ENCODE measurements at regions not wholly inside any gene's neighbourhood (a gene's known extent, or its start where the extent isn't known, plus 50 kb on each side); places are given as distances from the start of the nearest gene placed in this dataset.
"Not testable (repeated sequence)": the region's sequence is repeated elsewhere in the genome, so short reads cannot be mapped to it uniquely, and the experiment has no call there.

DNA sequence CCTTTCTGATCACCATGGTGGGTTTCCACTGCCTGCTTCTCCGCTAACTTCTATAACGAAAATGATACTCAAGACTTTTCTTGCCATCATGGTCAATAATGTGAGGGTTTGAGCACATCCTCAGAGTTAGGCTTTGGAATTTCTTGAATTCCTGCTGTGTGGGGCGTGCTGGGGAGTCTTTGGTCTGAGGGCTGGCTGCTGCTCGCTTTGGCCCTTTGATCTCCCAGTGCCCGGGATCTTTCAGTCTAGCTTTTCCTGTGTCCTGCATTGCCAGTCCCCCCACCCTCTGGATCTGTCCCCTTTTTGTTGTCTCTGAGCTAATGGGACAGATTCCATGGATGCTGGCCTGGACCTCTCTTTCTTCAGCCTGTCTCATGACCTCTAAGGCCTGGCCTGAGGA is 182.6 kb downstream of the NPIPA7 start:
- not testable (repeated sequence) for H3K27me3 ChIP-seq (ENCODE audit: control insufficient read depth, insufficient read depth, low read length); H3K4me3 ChIP-seq (ENCODE audit: low read length); H3K4me1 ChIP-seq (ENCODE audit: control insufficient read depth, insufficient read depth, low read length); H3K27ac ChIP-seq (ENCODE audit: low read length); H3K9me3 ChIP-seq (ENCODE audit: control insufficient read depth, low read depth, low read length); H3K36me3 ChIP-seq (ENCODE audit: control insufficient read depth, insufficient read depth, low read length); DNase-seq
- 8% methylated on average over 2 of the region's 5 CpGs for WGBS (ENCODE audit: insufficient coverage, low lambda C conversion rate)

DNA sequence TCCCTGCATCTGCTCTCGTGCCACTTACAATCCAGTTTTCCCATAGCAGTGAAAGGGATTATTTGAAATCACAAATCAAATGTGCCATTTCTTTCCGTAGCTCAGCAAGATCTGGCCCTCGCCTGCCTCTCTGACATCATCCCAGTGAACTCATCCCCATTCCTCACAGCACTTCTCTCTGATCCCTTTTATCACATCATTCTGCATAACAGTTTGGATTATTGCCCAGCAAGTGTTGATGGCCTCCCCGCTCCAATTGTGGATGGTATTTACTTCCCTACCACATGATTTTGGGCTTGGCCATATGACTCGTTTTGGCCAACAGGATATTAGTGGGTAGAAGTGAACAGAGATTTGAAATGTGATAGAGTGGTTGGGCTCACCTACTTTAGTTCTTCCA is 185.0 kb downstream of the NPIPA7 start:
- not testable (repeated sequence) for H3K4me3 ChIP-seq (ENCODE audit: low read length); H3K36me3 ChIP-seq (ENCODE audit: control insufficient read depth, insufficient read depth, low read length); H3K4me1 ChIP-seq (ENCODE audit: control insufficient read depth, insufficient read depth, low read length); H3K27ac ChIP-seq (ENCODE audit: low read length); H3K9me3 ChIP-seq (ENCODE audit: control insufficient read depth, low read depth, low read length); DNase-seq; H3K27me3 ChIP-seq (ENCODE audit: control insufficient read depth, insufficient read depth, low read length)
- no CpG with 5 or more reads among the region's 5 CpGs for WGBS (ENCODE audit: insufficient coverage, low lambda C conversion rate)

DNA sequence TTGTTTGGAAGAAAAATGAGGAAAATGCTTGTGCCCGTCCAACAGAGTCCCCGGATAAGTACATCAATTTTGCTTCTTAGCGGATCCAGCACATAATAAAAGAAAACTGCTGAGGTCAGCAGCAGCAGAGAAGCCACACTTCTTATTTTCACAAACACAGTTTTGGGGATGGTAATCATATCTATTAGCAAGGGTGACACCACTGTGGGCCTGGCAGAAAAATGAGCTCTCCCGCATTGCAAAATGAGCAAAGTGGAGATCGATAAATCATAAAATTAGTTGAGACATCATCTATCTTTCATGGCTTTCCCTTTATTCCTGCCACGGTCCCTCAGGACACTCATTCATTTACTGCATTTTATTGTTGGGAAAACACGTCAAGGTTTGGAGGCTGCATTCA is 186.4 kb downstream of the NPIPA7 start:
- H3K27me3 ChIP-seq (ENCODE audit: control insufficient read depth, insufficient read depth, low read length); DNase-seq; H3K27ac ChIP-seq (ENCODE audit: low read length); H3K36me3 ChIP-seq (ENCODE audit: control insufficient read depth, insufficient read depth, low read length); H3K9me3 ChIP-seq (ENCODE audit: control insufficient read depth, low read depth, low read length); H3K4me3 ChIP-seq (ENCODE audit: low read length); H3K4me1 ChIP-seq (ENCODE audit: control insufficient read depth, insufficient read depth, low read length): not testable (repeated sequence)
- WGBS (ENCODE audit: insufficient coverage, low lambda C conversion rate) = no CpG with 5 or more reads among the region's 7 CpGs

DNA sequence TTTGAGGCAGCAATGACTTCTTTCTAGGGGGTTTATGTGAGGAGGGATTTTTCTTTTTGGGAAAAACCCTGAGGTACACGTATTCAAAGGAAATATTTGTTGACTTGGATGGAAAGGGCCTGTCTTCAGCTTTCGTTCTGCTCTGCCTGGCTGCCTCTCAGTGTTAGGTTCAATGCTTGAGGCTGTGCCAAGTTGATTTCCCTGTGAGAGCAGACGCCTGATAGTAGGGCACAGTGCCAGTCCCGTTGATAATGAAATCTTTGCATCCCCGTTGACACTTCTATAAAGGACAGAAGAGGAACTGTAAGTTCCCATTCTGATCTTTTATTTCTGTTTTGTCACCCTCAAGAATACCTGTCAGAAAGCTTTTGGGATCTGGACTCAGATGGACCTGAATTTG is 191.1 kb downstream of the NPIPA7 start:
- H3K4me1 ChIP-seq (ENCODE audit: control insufficient read depth, insufficient read depth, low read length); H3K9me3 ChIP-seq (ENCODE audit: control insufficient read depth, low read depth, low read length); H3K4me3 ChIP-seq (ENCODE audit: low read length); H3K27me3 ChIP-seq (ENCODE audit: control insufficient read depth, insufficient read depth, low read length); H3K36me3 ChIP-seq (ENCODE audit: control insufficient read depth, insufficient read depth, low read length); DNase-seq; H3K27ac ChIP-seq (ENCODE audit: low read length): not testable (repeated sequence)
- WGBS (ENCODE audit: insufficient coverage, low lambda C conversion rate) = no CpG with 5 or more reads among the region's 5 CpGs

DNA sequence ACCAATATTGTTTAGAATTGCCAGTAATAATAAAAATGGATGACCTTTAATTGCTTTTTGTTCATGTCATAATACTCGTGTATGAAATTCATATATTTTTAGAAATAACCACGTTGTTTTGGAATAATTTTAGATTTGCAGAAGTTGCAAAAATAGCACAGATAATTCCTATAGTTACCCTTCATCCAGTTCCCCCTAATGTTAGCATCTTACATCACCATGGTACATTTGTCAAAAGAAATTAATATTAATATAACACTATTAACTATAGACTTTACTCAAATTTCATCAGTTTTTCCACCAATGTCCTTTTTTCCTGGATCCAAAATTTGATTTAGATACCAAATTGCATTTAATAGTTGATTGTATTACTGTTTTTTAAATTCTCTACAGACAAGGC is 191.9 kb downstream of the NPIPA7 start:
- not testable (repeated sequence) for DNase-seq; H3K4me3 ChIP-seq (ENCODE audit: low read length); H3K27ac ChIP-seq (ENCODE audit: low read length); H3K27me3 ChIP-seq (ENCODE audit: control insufficient read depth, insufficient read depth, low read length); H3K4me1 ChIP-seq (ENCODE audit: control insufficient read depth, insufficient read depth, low read length); H3K36me3 ChIP-seq (ENCODE audit: control insufficient read depth, insufficient read depth, low read length); H3K9me3 ChIP-seq (ENCODE audit: control insufficient read depth, low read depth, low read length)
- WGBS (ENCODE audit: insufficient coverage, low lambda C conversion rate) = 100% methylated on average over 1 of the region's 2 CpGs

DNA sequence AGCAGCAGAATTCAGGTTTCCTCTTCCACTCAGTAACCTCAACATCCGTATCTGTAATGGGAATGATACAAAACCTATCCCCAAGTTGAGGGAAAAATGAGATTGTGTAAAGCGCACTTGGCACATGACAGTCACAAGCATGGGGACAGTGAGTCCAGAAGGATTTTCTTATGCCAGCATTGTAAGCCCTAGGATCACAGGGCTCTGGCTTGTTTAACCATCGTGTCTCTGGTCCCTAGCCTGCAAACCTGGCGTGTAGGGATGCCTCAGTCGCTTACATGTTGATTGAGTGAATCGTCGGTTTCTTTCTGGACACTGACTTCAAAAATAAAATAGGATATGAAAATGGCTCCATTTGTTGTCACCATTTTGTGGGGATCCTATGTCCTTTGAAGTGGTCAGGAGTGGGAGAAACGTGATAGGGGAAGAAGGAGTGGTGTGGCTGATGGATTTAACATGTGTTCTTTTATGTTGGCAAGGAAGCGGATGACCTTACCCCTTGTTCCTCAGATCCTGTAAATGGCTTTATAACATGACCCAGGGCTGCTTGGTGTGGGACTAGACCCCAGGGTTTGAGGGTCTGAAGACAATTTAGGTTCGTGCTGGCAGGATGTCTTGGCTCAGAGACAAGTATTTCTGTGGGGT is 193.3 kb downstream of the NPIPA7 start:
- not testable (repeated sequence) for H3K27ac ChIP-seq (ENCODE audit: low read length); DNase-seq; H3K9me3 ChIP-seq (ENCODE audit: control insufficient read depth, low read depth, low read length); H3K4me1 ChIP-seq (ENCODE audit: control insufficient read depth, insufficient read depth, low read length); H3K27me3 ChIP-seq (ENCODE audit: control insufficient read depth, insufficient read depth, low read length); H3K36me3 ChIP-seq (ENCODE audit: control insufficient read depth, insufficient read depth, low read length); H3K4me3 ChIP-seq (ENCODE audit: low read length)
- WGBS (ENCODE audit: insufficient coverage, low lambda C conversion rate) = no CpG with 5 or more reads among the region's 10 CpGs

DNA sequence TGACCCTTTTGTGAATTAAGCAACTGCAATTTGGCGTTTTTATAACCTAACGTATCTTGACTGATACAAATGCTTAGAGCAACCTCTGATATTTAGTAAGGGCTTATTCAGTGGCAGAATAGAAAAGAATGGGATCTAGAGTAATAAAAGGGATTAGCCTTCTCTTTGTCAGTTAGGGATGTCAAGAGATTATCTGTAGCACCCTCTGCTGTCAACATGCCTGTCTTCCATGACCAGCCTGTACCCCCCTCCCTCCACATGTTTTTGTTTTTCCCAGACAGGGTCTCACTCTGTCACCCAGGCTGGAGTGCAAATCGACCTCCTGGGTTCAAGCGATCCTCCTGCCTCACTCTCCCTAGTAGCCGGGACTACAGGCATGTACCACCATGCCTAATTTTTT is 198.1 kb downstream of the NPIPA7 start:
- not testable (repeated sequence) for H3K27me3 ChIP-seq (ENCODE audit: control insufficient read depth, insufficient read depth, low read length); H3K27ac ChIP-seq (ENCODE audit: low read length); H3K36me3 ChIP-seq (ENCODE audit: control insufficient read depth, insufficient read depth, low read length); H3K4me3 ChIP-seq (ENCODE audit: low read length); H3K4me1 ChIP-seq (ENCODE audit: control insufficient read depth, insufficient read depth, low read length); DNase-seq; H3K9me3 ChIP-seq (ENCODE audit: control insufficient read depth, low read depth, low read length)
- WGBS (ENCODE audit: insufficient coverage, low lambda C conversion rate) = no CpG with 5 or more reads among the region's 5 CpGs

DNA sequence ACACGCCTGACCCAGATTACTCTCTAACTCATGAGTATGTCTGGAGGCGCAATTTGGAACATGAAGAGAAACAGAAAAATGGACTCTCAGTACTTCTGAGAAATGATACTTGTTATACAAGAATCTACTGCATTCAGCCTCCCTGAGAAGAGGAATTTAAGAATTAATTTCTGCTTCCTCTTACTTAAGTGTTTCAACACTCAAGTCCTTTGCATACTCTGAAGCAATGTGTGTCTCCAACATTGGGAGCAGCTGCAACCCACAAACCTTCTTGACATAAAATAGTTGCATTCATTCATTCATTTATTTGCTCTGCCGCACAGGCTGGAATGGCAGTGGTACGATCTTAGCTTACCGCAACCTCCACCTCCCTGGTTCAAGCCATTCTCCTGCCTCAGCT is 199.8 kb downstream of the NPIPA7 start:
- Histone ChIP-seq H3K4me3 (ENCODE audit: low read length) (no peak overlapping the region), H3K4me1 (ENCODE audit: control insufficient read depth, insufficient read depth, low read length) (no peaks in the 10 kb centered on the region), H3K27ac (ENCODE audit: low read length) (no peak overlapping the region), H3K9me3 (ENCODE audit: control insufficient read depth, low read depth, low read length) (no peaks in the 10 kb centered on the region), H3K27me3 (ENCODE audit: control insufficient read depth, insufficient read depth, low read length) (no peaks in the 10 kb centered on the region), H3K36me3 (ENCODE audit: control insufficient read depth, insufficient read depth, low read length) (no peaks in the 10 kb centered on the region)
- no peak for DNase-seq
- no CpG with 5 or more reads among the region's 5 CpGs for WGBS (ENCODE audit: insufficient coverage, low lambda C conversion rate)

DNA sequence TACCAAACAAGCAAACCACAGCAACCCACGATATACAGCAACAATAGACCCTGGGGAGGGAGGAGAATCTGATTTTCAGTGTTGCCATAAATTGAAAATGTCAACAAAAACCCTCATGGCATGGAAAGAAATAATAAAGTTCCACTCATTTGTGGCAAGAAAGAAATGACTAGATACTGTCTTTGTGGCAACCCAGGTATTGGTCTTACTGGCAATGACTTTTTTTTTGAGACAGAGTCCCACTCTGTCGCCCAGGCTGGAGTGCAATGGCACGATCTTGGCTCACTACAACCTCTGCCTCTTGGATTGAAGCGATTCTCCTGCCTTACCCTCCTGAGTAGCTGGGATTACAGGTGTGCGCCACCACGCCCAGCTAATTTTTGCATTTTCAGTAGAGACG is 204.0 kb downstream of the NPIPA7 start:
- not testable (repeated sequence) for H3K36me3 ChIP-seq (ENCODE audit: control insufficient read depth, insufficient read depth, low read length); DNase-seq; H3K9me3 ChIP-seq (ENCODE audit: control insufficient read depth, low read depth, low read length); H3K27me3 ChIP-seq (ENCODE audit: control insufficient read depth, insufficient read depth, low read length); H3K4me1 ChIP-seq (ENCODE audit: control insufficient read depth, insufficient read depth, low read length); H3K27ac ChIP-seq (ENCODE audit: low read length); H3K4me3 ChIP-seq (ENCODE audit: low read length)
- WGBS (ENCODE audit: insufficient coverage, low lambda C conversion rate) = no CpG with 5 or more reads among the region's 7 CpGs

DNA sequence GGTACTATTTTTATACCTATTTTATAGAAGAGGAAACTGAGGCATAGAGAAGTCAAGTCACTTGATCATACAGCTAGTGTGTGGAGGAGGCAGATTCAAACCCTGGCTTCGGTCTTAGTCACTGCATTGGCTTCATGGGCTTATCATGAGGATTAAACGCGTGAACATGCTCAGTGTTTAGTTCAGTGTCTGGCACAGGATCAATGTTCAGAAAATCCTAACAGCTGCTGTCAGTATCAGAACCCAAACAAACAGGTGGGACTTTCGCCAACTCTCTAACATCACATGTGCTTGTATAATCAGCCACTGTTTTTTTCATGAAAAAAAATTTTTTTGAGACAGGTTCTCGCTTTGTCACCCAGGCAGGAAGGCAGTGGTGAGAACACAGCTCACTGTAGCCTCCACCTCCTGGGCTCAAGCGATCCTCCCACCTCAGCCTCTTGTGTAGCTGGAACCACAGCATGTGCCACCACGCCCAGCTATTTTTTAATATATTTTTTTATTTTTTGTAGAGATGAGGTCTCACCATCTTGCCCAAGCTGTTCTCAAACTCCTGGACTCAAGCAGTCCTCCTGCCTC is 207.2 kb downstream of the NPIPA7 start:
- DNase-seq; H3K9me3 ChIP-seq (ENCODE audit: control insufficient read depth, low read depth, low read length); H3K4me1 ChIP-seq (ENCODE audit: control insufficient read depth, insufficient read depth, low read length); H3K27ac ChIP-seq (ENCODE audit: low read length); H3K4me3 ChIP-seq (ENCODE audit: low read length); H3K36me3 ChIP-seq (ENCODE audit: control insufficient read depth, insufficient read depth, low read length); H3K27me3 ChIP-seq (ENCODE audit: control insufficient read depth, insufficient read depth, low read length): not testable (repeated sequence)
- no CpG with 5 or more reads among the region's 7 CpGs for WGBS (ENCODE audit: insufficient coverage, low lambda C conversion rate)

DNA sequence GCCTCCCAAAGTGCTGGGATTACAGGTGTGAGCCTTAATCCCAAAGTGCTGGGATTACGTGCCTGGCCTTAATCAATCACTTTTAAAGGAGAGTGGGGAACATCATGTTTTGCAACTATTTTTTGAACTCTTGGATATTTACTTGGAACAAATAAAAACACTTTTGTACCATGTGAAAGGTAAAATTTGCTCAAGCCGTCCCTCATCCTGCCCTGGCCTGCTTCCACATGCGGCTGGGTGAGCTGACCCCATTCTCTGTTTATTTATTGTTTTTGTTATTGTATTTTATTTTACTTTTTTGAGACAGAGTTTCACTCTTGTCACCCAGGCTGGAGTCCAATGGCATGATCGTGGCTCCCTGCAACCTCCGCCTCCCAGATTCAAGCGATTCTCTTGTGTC is 208.0 kb downstream of the NPIPA7 start:
- H3K27ac ChIP-seq (ENCODE audit: low read length); H3K27me3 ChIP-seq (ENCODE audit: control insufficient read depth, insufficient read depth, low read length); H3K4me1 ChIP-seq (ENCODE audit: control insufficient read depth, insufficient read depth, low read length); H3K4me3 ChIP-seq (ENCODE audit: low read length); H3K36me3 ChIP-seq (ENCODE audit: control insufficient read depth, insufficient read depth, low read length); DNase-seq; H3K9me3 ChIP-seq (ENCODE audit: control insufficient read depth, low read depth, low read length): not testable (repeated sequence)
- no CpG with 5 or more reads among the region's 6 CpGs for WGBS (ENCODE audit: insufficient coverage, low lambda C conversion rate)
